AG04450 (cell line): ENCODE measurements at regions not wholly inside any gene's neighbourhood (a gene's known extent, or its start where the extent isn't known, plus 50 kb on each side); places are given as distances from the start of the nearest gene placed in this dataset.

Experiments
- CTCF ChIA-PET: fragments of 300-600, 350-600 bp; formaldehyde crosslinking; extraction: SDS; loops from one replicate; lab custom pipeline; 2022; ENCODE audit warnings: antibody characterized with exemption, inconsistent platforms; lab: Charles Lee
- POLR2A ChIA-PET: fragments of 350-600 bp; formaldehyde crosslinking; extraction: SDS; loops from one replicate; lab custom pipeline; 2021; ENCODE audit warnings: antibody characterized with exemption, inconsistent platforms; lab: Yijun Ruan, JAX
- DNase-seq: peaks from one replicate; pipeline ENCODE4 v3.0.0-alpha.2; 2011; ENCODE audit warnings: low read depth, low spot score
- H3K27ac ChIP-seq: one replicate; pipeline ENCODE4 v1.5.1; 2012; ENCODE audit warnings: low read depth, low read length, control low read depth
- H3K27me3 ChIP-seq: one replicate; pipeline ENCODE4 v1.6.0; 2012; ENCODE audit warnings: low read length; ENCODE audit not compliant: control insufficient read depth, insufficient read depth
- H3K4me3 ChIP-seq: 2 replicates; pipeline ENCODE4 v1.5.1; 2011; ENCODE audit warnings: mild to moderate bottlenecking, low read depth, low read length, control low read depth
- H3K9me3 ChIP-seq: 2 replicates; pipeline ENCODE4 v1.5.1; 2012; ENCODE audit warnings: low read length; ENCODE audit not compliant: control insufficient read depth, insufficient read depth
- TF ChIP-seq, protein P1 (sequence below): IDR thresholded peaks from 2 replicates; pipeline ENCODE4 v1.5.1; 2011; ENCODE audit warnings: low read depth, low read length, control low read depth, inconsistent platforms

DNA sequence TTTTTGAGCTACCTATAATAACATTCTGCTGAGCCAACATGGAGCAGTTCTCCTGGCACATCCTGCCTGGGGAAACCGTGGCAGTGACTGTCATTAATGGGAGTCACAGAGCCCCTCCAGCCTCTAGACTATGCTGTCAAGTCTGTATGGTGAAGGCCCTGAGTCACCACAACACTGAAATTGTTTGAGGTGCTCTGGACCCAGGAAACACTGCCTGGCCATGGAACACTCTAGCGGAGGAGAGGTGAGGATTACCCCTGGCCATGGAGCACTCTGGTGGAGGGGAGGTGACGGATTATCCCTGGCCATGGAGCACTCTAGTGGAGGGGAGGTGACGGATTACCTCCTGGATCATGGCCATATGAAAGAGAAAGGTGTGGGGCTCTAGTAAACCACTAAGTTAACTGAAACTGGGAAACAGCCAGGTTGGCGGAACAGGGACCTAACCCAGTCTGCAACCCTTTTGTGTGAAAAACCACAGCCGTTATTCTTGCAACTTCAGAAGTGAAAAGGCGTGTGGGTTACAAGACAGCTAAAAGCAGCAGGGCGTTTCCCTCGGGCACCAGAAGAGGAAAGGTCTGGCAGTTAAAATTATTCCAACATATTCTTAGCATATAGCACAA lies 156.7 kb downstream of the KCNJ12 start:
- TF ChIP-seq, protein P1, sequence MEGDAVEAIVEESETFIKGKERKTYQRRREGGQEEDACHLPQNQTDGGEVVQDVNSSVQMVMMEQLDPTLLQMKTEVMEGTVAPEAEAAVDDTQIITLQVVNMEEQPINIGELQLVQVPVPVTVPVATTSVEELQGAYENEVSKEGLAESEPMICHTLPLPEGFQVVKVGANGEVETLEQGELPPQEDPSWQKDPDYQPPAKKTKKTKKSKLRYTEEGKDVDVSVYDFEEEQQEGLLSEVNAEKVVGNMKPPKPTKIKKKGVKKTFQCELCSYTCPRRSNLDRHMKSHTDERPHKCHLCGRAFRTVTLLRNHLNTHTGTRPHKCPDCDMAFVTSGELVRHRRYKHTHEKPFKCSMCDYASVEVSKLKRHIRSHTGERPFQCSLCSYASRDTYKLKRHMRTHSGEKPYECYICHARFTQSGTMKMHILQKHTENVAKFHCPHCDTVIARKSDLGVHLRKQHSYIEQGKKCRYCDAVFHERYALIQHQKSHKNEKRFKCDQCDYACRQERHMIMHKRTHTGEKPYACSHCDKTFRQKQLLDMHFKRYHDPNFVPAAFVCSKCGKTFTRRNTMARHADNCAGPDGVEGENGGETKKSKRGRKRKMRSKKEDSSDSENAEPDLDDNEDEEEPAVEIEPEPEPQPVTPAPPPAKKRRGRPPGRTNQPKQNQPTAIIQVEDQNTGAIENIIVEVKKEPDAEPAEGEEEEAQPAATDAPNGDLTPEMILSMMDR: no peak
- Histone ChIP-seq H3K27me3 (no peaks in the 10 kb centered on the region), H3K27ac (no peak overlapping the region), H3K9me3 (no peaks in the 10 kb centered on the region), H3K4me3 (no peak overlapping the region)
- ChIA-PET CTCF (interaction anchor here (0.5 to 2.8 kb wide), 3 partner anchors 20 to 76 kb away, joined by 6 to 14 read pairs (median 6); no protein-coding TSS in a partner anchor), POLR2A (no interaction called here)
- DNase-seq: no peak

DNA sequence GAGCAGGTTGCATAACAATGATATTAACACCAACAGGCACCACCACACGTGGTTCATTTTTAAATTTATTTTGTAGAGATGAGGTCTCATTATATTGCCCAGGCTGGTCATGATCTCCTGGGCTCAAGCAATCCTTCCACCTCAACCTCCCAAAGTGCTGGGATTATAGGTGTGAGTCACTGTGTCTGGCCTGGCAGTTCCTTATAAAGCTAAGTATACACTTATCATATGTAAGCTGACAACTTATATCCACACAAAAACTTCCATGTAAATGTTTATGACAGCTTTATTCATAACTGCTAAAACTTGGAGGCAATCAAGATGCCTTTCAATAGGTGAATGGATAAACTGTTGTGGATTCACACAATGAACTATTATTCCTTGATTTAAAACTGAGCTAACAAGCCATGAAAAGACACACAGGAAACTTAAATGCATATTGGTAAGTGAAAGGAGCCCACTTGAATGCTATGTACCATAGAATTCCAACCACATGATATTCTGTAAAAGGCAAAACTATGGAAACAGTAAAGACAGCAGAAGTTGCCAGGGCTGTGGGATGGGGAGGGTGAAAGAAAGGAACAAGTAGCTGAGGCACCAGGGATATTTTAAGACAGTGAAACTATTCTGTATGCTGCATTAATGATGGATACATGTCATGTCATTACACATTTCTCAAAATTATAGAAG lies 156.5 kb upstream of the KCNJ18 start:
- no peaks in the 10 kb centered on the region for H3K27me3 ChIP-seq
- H3K4me3 ChIP-seq: no peak overlapping the region
- CTCF ChIA-PET: interaction anchor here (0.9 to 4.2 kb wide), 3 partner anchors 12 to 24 kb away, joined by 3 to 17 read pairs (median 7); no protein-coding TSS in a partner anchor
- no peak overlapping the region for H3K27ac ChIP-seq
- H3K9me3 ChIP-seq: no peaks in the 10 kb centered on the region
- DNase-seq: no peak
- POLR2A ChIA-PET: interaction anchor here (1.4 kb wide), 1 partner anchor 16 kb away, joined by 4 read pairs; no protein-coding TSS in a partner anchor
- TF ChIP-seq, protein P1: no peak

DNA sequence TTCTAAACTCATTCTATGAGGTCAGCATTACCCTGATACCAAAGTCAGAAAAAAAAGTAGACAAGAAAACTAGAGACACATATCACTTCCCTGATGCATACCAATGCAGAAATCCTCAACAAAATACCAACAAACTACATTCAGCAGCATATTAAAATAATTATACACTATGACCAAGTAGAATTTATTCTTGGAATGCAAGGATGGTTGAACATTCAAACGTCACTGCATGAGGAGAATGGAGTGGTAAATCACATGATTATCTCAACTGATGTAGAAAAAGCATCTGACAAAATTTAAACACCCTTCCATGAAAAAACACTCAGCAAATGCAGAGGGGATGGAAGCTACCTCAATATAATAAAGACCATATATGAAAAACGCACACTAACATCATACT lies 155.0 kb upstream of the KCNJ18 start:
- POLR2A ChIA-PET: interaction anchor here (1.4 kb wide), 1 partner anchor 15 kb away, joined by 4 read pairs; no protein-coding TSS in a partner anchor
- CTCF ChIA-PET: interaction anchor here (4.2 kb wide), 1 partner anchor 26 kb away, joined by 17 read pairs; no protein-coding TSS in a partner anchor
- DNase-seq: no peak
- TF ChIP-seq, protein P1: no peak
- H3K9me3 ChIP-seq: no peaks in the 10 kb centered on the region
- no peak overlapping the region for H3K4me3 ChIP-seq
- no peaks in the 10 kb centered on the region for H3K27me3 ChIP-seq
- H3K27ac ChIP-seq: no peak overlapping the region

DNA sequence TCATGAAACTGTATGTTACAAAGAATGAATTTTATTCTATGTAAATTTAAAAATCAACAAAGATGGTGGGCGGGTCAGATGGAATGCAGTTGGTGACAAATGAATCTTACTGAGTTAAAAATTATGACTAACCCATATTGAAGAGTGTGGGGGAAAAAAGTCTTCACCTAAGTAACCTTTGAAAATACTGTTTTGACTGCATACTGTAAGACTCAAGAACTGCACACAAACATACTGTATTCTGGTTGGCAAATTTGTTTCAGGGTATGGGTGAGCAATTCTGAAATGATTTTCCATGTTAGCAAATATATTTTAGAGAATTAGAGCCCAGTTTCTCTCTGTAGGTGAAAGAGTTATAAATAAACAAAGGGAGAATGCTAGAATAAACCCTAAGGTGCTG lies 153.7 kb upstream of the KCNJ18 start:
- no peak for DNase-seq
- no peaks in the 10 kb centered on the region for H3K9me3 ChIP-seq
- H3K27me3 ChIP-seq: no peaks in the 10 kb centered on the region
- H3K27ac ChIP-seq: no peak overlapping the region
- H3K4me3 ChIP-seq: no peak overlapping the region
- ChIA-PET POLR2A (no interaction called here), CTCF (no interaction called here)
- TF ChIP-seq, protein P1: no peak

DNA sequence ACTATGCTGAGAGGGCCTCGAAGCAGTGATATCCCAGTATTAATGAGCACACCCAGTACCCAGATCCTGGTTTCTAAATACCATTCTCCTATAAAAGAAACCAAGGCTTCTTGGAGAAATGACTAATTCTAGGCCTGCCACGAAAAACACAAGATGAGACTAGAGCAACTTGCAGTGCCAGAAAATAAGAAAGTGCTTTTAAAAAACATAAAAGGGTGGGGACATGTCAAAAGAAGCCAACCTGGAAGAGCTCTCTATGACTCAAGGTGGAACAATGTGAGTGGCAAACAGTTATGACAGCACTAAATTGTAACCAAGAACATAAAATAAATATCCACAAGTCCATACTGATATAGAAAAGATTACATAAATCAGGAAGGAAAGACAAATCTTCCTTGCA lies 153.2 kb upstream of the KCNJ18 start:
- no peaks in the 10 kb centered on the region for H3K9me3 ChIP-seq
- H3K27me3 ChIP-seq: no peaks in the 10 kb centered on the region
- CTCF ChIA-PET: no interaction called here
- POLR2A ChIA-PET: no interaction called here
- TF ChIP-seq, protein P1: no peak
- H3K27ac ChIP-seq: no peak overlapping the region
- DNase-seq: no peak
- H3K4me3 ChIP-seq: no peak overlapping the region
